DOHH2 (cell line): ENCODE measurements at regions not wholly inside any gene's neighbourhood (a gene's known extent, or its start where the extent isn't known, plus 50 kb on each side); places are given as distances from the start of the nearest gene placed in this dataset.

Experiments used
- CTCF ChIP-seq: fragments of 200-600 bp; sonication (generic); IDR thresholded peaks from one replicate; pipeline ENCODE4 v1.5.1; 2014; ENCODE audit warnings: antibody characterized with exemption, mild to moderate bottlenecking, low read depth, low read length; ENCODE audit not compliant: poor library complexity, severe bottlenecking
- EZH2phosphoT487 ChIP-seq: fragments of 200-600 bp; sonication (generic); IDR thresholded peaks from 2 replicates; pipeline ENCODE4 v1.6.1; 2017; ENCODE audit warnings: borderline replicate concordance, mild to moderate bottlenecking, antibody characterized with exemption, low read length, moderate library complexity, mixed read lengths

DNA sequence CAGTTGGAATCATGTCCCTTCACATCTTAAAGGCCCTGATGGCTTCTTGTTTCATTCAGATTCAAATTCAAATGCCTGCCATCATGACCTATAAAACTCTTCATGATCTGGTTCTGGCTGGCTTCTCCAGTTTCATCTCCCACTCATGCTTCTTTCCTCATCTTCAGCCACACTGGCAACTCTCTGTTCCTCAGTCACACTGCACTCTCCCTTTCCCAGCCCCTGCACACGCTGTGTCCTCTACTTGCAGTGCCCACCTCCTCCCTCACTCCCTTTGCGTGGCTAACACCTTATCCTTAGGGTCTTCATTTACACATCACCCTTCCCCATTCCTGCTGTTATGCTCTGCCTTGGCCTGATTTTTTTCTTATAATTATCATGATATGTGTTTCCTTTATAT, 120.6 kb upstream of the LMO4 start:
- TF ChIP-seq CTCF = no peak
- TF ChIP-seq EZH2phosphoT487 = no peak
